ENCODE measurements at regions not wholly inside any gene's neighbourhood (a gene's known extent, or its start where the extent isn't known, plus 50 kb on each side); places are given as distances from the start of the nearest gene placed in this dataset.
A peak's percentile ranks its signal among the peaks of the same experiment; 100 is the strongest.

DNA sequence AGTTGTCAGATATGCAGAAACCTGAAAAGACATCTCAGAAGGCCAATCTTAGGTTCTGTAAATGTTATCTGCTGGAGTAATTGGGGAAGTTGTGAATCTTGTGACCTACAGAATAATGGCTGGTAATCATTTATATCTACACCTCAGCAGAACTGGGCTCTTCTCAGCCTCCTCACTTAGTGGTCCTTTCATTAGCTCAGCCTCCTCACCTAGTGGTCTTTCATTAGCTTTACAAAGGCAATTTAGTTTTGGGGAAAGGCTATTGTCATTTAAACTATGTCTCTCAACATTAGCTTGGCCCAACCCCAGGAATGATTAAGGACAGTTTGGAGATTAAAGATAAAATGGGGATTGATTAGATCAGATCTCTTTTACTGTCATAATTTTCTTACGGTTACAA lies 284.2 kb upstream of the SGCD start (continued):
- TF ChIP-seq, protein P1, sequence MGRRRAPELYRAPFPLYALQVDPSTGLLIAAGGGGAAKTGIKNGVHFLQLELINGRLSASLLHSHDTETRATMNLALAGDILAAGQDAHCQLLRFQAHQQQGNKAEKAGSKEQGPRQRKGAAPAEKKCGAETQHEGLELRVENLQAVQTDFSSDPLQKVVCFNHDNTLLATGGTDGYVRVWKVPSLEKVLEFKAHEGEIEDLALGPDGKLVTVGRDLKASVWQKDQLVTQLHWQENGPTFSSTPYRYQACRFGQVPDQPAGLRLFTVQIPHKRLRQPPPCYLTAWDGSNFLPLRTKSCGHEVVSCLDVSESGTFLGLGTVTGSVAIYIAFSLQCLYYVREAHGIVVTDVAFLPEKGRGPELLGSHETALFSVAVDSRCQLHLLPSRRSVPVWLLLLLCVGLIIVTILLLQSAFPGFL (CRISPR knock-in tag; IDR thresholded peaks at IDR 0.05; ENCODE audit: borderline replicate concordance): no peak
- TF ChIP-seq, protein P2, sequence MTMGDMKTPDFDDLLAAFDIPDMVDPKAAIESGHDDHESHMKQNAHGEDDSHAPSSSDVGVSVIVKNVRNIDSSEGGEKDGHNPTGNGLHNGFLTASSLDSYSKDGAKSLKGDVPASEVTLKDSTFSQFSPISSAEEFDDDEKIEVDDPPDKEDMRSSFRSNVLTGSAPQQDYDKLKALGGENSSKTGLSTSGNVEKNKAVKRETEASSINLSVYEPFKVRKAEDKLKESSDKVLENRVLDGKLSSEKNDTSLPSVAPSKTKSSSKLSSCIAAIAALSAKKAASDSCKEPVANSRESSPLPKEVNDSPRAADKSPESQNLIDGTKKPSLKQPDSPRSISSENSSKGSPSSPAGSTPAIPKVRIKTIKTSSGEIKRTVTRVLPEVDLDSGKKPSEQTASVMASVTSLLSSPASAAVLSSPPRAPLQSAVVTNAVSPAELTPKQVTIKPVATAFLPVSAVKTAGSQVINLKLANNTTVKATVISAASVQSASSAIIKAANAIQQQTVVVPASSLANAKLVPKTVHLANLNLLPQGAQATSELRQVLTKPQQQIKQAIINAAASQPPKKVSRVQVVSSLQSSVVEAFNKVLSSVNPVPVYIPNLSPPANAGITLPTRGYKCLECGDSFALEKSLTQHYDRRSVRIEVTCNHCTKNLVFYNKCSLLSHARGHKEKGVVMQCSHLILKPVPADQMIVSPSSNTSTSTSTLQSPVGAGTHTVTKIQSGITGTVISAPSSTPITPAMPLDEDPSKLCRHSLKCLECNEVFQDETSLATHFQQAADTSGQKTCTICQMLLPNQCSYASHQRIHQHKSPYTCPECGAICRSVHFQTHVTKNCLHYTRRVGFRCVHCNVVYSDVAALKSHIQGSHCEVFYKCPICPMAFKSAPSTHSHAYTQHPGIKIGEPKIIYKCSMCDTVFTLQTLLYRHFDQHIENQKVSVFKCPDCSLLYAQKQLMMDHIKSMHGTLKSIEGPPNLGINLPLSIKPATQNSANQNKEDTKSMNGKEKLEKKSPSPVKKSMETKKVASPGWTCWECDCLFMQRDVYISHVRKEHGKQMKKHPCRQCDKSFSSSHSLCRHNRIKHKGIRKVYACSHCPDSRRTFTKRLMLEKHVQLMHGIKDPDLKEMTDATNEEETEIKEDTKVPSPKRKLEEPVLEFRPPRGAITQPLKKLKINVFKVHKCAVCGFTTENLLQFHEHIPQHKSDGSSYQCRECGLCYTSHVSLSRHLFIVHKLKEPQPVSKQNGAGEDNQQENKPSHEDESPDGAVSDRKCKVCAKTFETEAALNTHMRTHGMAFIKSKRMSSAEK (CRISPR knock-in tag; IDR thresholded peaks at IDR 0.05; ENCODE audit: borderline replicate concordance): no peak
- TF ChIP-seq KAT7 (CRISPR knock-in tag; IDR thresholded peaks at IDR 0.05; ENCODE audit: borderline replicate concordance) (no peak), ZNF232 (CRISPR knock-in tag; IDR thresholded peaks at IDR 0.05) (no peak), IRF2 (CRISPR knock-in tag; IDR thresholded peaks at IDR 0.05; ENCODE audit: borderline replicate concordance, low read depth) (no peak), ZNF416 (CRISPR knock-in tag; IDR thresholded peaks at IDR 0.05) (no peak), ZNF219 (CRISPR knock-in tag; IDR thresholded peaks at IDR 0.05; ENCODE audit: borderline replicate concordance) (no peak), MYBL2 (CRISPR knock-in tag; IDR thresholded peaks at IDR 0.05) (no peak)
- TF ChIP-seq, protein P3, sequence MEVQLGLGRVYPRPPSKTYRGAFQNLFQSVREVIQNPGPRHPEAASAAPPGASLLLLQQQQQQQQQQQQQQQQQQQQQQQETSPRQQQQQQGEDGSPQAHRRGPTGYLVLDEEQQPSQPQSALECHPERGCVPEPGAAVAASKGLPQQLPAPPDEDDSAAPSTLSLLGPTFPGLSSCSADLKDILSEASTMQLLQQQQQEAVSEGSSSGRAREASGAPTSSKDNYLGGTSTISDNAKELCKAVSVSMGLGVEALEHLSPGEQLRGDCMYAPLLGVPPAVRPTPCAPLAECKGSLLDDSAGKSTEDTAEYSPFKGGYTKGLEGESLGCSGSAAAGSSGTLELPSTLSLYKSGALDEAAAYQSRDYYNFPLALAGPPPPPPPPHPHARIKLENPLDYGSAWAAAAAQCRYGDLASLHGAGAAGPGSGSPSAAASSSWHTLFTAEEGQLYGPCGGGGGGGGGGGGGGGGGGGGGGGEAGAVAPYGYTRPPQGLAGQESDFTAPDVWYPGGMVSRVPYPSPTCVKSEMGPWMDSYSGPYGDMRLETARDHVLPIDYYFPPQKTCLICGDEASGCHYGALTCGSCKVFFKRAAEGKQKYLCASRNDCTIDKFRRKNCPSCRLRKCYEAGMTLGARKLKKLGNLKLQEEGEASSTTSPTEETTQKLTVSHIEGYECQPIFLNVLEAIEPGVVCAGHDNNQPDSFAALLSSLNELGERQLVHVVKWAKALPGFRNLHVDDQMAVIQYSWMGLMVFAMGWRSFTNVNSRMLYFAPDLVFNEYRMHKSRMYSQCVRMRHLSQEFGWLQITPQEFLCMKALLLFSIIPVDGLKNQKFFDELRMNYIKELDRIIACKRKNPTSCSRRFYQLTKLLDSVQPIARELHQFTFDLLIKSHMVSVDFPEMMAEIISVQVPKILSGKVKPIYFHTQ (CRISPR knock-in tag; IDR thresholded peaks at IDR 0.05): no peak
- TF ChIP-seq, protein P4, sequence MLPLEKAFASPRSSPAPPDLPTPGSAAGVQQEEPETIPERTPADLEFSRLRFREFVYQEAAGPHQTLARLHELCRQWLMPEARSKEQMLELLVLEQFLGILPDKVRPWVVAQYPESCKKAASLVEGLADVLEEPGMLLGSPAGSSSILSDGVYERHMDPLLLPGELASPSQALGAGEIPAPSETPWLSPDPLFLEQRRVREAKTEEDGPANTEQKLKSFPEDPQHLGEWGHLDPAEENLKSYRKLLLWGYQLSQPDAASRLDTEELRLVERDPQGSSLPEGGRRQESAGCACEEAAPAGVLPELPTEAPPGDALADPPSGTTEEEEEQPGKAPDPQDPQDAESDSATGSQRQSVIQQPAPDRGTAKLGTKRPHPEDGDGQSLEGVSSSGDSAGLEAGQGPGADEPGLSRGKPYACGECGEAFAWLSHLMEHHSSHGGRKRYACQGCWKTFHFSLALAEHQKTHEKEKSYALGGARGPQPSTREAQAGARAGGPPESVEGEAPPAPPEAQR (CRISPR knock-in tag; IDR thresholded peaks at IDR 0.05): peak; percentile 8; the same call in 1 of the 2 replicates

DNA sequence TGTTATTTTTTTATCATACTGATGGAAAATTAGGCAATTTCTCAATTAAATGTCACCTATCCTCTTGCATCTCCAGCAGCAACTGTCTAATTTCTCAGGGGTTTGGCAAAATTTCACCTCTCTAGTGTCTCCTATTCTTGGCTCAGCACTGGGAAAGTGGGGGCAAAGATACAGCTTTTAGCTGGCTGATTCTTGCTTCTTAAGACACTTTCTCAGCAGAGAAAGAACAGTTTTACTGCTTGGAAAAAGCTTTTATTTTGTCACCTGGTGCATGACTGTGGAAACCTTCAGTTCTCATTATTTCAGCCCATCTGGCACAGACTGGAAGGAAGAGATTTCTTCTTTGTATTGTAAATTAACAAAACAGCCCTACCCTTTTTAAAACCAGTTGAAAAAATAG lies 283.6 kb upstream of the SGCD start:
- DNase-seq (ENCODE audit: low spot score) (no peak), ATAC-seq (peak; percentile 43)
- peaks cover 30% of the 10 kb centered on the region for H3K36me3 Mint-ChIP-seq
- TF ChIP-seq, protein P5, sequence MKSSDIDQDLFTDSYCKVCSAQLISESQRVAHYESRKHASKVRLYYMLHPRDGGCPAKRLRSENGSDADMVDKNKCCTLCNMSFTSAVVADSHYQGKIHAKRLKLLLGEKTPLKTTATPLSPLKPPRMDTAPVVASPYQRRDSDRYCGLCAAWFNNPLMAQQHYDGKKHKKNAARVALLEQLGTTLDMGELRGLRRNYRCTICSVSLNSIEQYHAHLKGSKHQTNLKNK (CRISPR knock-in tag; IDR thresholded peaks at IDR 0.05): no peak
- TF ChIP-seq, protein P6, sequence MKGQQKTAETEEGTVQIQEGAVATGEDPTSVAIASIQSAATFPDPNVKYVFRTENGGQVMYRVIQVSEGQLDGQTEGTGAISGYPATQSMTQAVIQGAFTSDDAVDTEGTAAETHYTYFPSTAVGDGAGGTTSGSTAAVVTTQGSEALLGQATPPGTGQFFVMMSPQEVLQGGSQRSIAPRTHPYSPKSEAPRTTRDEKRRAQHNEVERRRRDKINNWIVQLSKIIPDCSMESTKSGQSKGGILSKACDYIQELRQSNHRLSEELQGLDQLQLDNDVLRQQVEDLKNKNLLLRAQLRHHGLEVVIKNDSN (CRISPR knock-in tag; IDR thresholded peaks at IDR 0.05): no peak
- TF ChIP-seq, protein P3 (CRISPR knock-in tag; IDR thresholded peaks at IDR 0.05): no peak
- TF ChIP-seq CREM (CRISPR knock-in tag; IDR thresholded peaks at IDR 0.05) (no peak), TEAD1 (CRISPR knock-in tag; IDR thresholded peaks at IDR 0.05) (no peak)
- TF ChIP-seq, protein P7, sequence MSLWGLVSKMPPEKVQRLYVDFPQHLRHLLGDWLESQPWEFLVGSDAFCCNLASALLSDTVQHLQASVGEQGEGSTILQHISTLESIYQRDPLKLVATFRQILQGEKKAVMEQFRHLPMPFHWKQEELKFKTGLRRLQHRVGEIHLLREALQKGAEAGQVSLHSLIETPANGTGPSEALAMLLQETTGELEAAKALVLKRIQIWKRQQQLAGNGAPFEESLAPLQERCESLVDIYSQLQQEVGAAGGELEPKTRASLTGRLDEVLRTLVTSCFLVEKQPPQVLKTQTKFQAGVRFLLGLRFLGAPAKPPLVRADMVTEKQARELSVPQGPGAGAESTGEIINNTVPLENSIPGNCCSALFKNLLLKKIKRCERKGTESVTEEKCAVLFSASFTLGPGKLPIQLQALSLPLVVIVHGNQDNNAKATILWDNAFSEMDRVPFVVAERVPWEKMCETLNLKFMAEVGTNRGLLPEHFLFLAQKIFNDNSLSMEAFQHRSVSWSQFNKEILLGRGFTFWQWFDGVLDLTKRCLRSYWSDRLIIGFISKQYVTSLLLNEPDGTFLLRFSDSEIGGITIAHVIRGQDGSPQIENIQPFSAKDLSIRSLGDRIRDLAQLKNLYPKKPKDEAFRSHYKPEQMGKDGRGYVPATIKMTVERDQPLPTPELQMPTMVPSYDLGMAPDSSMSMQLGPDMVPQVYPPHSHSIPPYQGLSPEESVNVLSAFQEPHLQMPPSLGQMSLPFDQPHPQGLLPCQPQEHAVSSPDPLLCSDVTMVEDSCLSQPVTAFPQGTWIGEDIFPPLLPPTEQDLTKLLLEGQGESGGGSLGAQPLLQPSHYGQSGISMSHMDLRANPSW (CRISPR knock-in tag; conservative IDR thresholded peaks at IDR 0.05; ENCODE audit: low read depth): no peak
- peaks cover 26% of the 10 kb centered on the region for H3K4me1 Mint-ChIP-seq
- H3K27ac Mint-ChIP-seq: no peak overlapping the region; the same call in 1 of the 2 replicates
- ChIA-PET POLR2A (no interaction called here), CTCF (no interaction called here)
- peaks cover 49% of the 10 kb centered on the region for H3K9me3 Mint-ChIP-seq
- H3K4me3 Mint-ChIP-seq: no peak overlapping the region
- peaks cover 10% of the 10 kb centered on the region; the same call in 1 of the 2 replicates for H3K27me3 Mint-ChIP-seq (ENCODE audit: low read depth)
